MM.1S (cell line): ENCODE measurements at regions not wholly inside any gene's neighbourhood (a gene's known extent, or its start where the extent isn't known, plus 50 kb on each side); places are given as distances from the start of the nearest gene placed in this dataset.

Source experiments
- DNase-seq: peaks from one replicate; pipeline ENCODE4 v3.0.0-alpha.2; 2015
- H2AFZ ChIP-seq: fragments of 300-600 bp; sonication (generic); 2 replicates; pipeline ENCODE4 v1.6.0; 2016; ENCODE audit warnings: antibody characterized with exemption, low read length
- H3F3A ChIP-seq: fragments of 300-600 bp; sonication (generic); 2 replicates; pipeline ENCODE4 v1.6.1; 2016; ENCODE audit warnings: mild to moderate bottlenecking, antibody characterized with exemption, low read length, moderate library complexity, mixed read lengths; ENCODE audit not compliant: insufficient read depth
- H3K27ac ChIP-seq: fragments of 300-600 bp; sonication (generic); 2 replicates; pipeline ENCODE4 v1.5.1; 2016; ENCODE audit warnings: mild to moderate bottlenecking, low read length
- H3K27me3 ChIP-seq: fragments of 300-600 bp; sonication (generic); replicated peaks from 2 replicates; pipeline ENCODE4 v1.6.0; 2016; ENCODE audit warnings: low read length; ENCODE audit not compliant: insufficient read depth
- H3K36me3 ChIP-seq: fragments of 300-600 bp; sonication (generic); replicated peaks from 2 replicates; pipeline ENCODE4 v1.6.1; 2016; ENCODE audit warnings: mild to moderate bottlenecking, low read length, mixed read lengths; ENCODE audit not compliant: insufficient read depth
- H3K4me1 ChIP-seq: fragments of 300-600 bp; sonication (generic); 2 replicates; pipeline ENCODE4 v1.6.1; 2016; ENCODE audit warnings: low read length, mixed read lengths
- H3K4me2 ChIP-seq: fragments of 300-600 bp; sonication (generic); 2 replicates; pipeline ENCODE4 v1.6.0; 2016; ENCODE audit warnings: low read depth, low read length
- H3K4me3 ChIP-seq: fragments of 300-600 bp; sonication (generic); 2 replicates; pipeline ENCODE4 v1.5.1; 2016; ENCODE audit warnings: low read length, mixed read lengths
- H3K79me2 ChIP-seq: fragments of 300-600 bp; sonication (generic); 2 replicates; pipeline ENCODE4 v1.6.1; 2016; ENCODE audit warnings: mixed run types, low read length, mixed read lengths
- H3K9ac ChIP-seq: fragments of 300-600 bp; sonication (generic); 2 replicates; pipeline ENCODE4 v1.6.1; 2016; ENCODE audit warnings: low read length, mixed read lengths
- H3K9me2 ChIP-seq: fragments of 300-600 bp; sonication (generic); replicated peaks from 2 replicates; pipeline ENCODE4 v1.6.1; 2016; ENCODE audit warnings: mild to moderate bottlenecking, low read length, mixed read lengths; ENCODE audit not compliant: insufficient read depth
- H3K9me3 ChIP-seq: fragments of 300-600 bp; sonication (generic); replicated peaks from 2 replicates; pipeline ENCODE4 v1.6.1; 2016; ENCODE audit warnings: mild to moderate bottlenecking, low read length, mixed read lengths; ENCODE audit not compliant: insufficient read depth
- H4K20me1 ChIP-seq: fragments of 300-600 bp; sonication (generic); 2 replicates; pipeline ENCODE4 v1.6.1; 2016; ENCODE audit warnings: mild to moderate bottlenecking, low read length, moderate library complexity, mixed read lengths; ENCODE audit not compliant: insufficient read depth
- CTCF ChIP-seq: fragments of 300-600 bp; sonication (generic); IDR thresholded peaks from 2 replicates; pipeline ENCODE4 v1.5.1; 2016; ENCODE audit warnings: antibody characterized with exemption, low read length, mixed read lengths
- EZH2 ChIP-seq: fragments of 300-600 bp; sonication (generic); optimal IDR thresholded peaks from 2 replicates; pipeline ENCODE3; 2017; ENCODE audit warnings: low read depth, mild to moderate bottlenecking, antibody characterized with exemption, low read length, mixed read lengths
- EZH2phosphoT487 ChIP-seq: fragments of 300-600 bp; sonication (generic); IDR thresholded peaks from 2 replicates; pipeline ENCODE4 v1.6.1; 2018; ENCODE audit warnings: antibody characterized with exemption, low read length

GRCh38 chr1:86209346-86209745 lies 52.8 kb upstream of the COL24A1 start:
- Histone ChIP-seq H3K9me2 (no peaks in the 10 kb centered on the region), H3K4me1 (no peaks in the 10 kb centered on the region), H3K4me3 (no peak overlapping the region), H3F3A (no peaks in the 10 kb centered on the region), H4K20me1 (no peaks in the 10 kb centered on the region), H3K79me2 (no peaks in the 10 kb centered on the region), H3K27me3 (no peaks in the 10 kb centered on the region), H3K9ac (no peak overlapping the region), H3K9me3 (no peaks in the 10 kb centered on the region), H3K27ac (no peak overlapping the region), H3K36me3 (no peaks in the 10 kb centered on the region), H3K4me2 (no peak overlapping the region), H2AFZ (no peak overlapping the region)
- DNase-seq, result no peak
- TF ChIP-seq EZH2, result no peak
- TF ChIP-seq EZH2phosphoT487, result no peak
- TF ChIP-seq CTCF, result no peak

GRCh38 chr1:86207323-86207722 lies 50.8 kb upstream of the COL24A1 start:
- Histone ChIP-seq H3K27ac (no peak overlapping the region), H3K4me1 (no peaks in the 10 kb centered on the region), H4K20me1 (no peaks in the 10 kb centered on the region), H3K27me3 (no peaks in the 10 kb centered on the region), H2AFZ (no peak overlapping the region), H3K9me3 (no peaks in the 10 kb centered on the region), H3K79me2 (no peaks in the 10 kb centered on the region), H3K9me2 (no peaks in the 10 kb centered on the region), H3K36me3 (no peaks in the 10 kb centered on the region), H3K4me3 (no peak overlapping the region), H3K9ac (no peak overlapping the region), H3K4me2 (no peak overlapping the region), H3F3A (no peaks in the 10 kb centered on the region)
- no peak for DNase-seq
- no peak for TF ChIP-seq CTCF
- no peak for TF ChIP-seq EZH2
- TF ChIP-seq EZH2phosphoT487, result no peak
